Gastroesophageal sphincter (tissue), 4 donors: ENCODE measurements at regions not wholly inside any gene's neighbourhood (a gene's known extent, or its start where the extent isn't known, plus 50 kb on each side); places are given as distances from the start of the nearest gene placed in this dataset.
A peak's percentile ranks its signal among the peaks of the same experiment; 100 is the strongest.

Source experiments
- ATAC-seq: fragments of 150-250 bp; one replicate; pipeline ENCODE4 v1.9.1; 2016; ENCODE audit warnings: mild to moderate bottlenecking, moderate library complexity
- H3K27ac ChIP-seq, 4 donors: fragments of 200-600 bp; sonication (generic) in 3 of 4; 1 replicate in 3 of 4; 2 replicates in 1 of 4; pipeline ENCODE4 v1.5.1; 2016 to 2019
- H3K27me3 ChIP-seq: fragments of 200-600 bp; sonication (generic); one replicate; pipeline ENCODE4 v1.5.1; 2019
- H3K36me3 ChIP-seq, 2 donors: fragments of 200-600 bp; sonication (generic); one replicate each; pipeline ENCODE4 v1.5.1; 2019; ENCODE audit warnings: control low read depth in 1 of 2
- H3K4me1 ChIP-seq, 3 donors: fragments of 200-600 bp; sonication (generic); 1 replicate in 2 of 3; 2 replicates in 1 of 3; pipeline ENCODE4 v1.5.1; 2016 to 2019; ENCODE audit warnings: control low read depth in 2 of 3
- H3K4me3 ChIP-seq, 2 donors: fragments of 200-600 bp; sonication (generic); one replicate each; pipeline ENCODE4 v1.5.1; 2019; ENCODE audit warnings: mild to moderate bottlenecking in 1 of 2, moderate library complexity in 1 of 2
- H3K9me3 ChIP-seq, 3 donors: fragments of 200-600 bp; sonication (generic); one replicate each; pipeline ENCODE4 v1.5.1; 2017 to 2019; ENCODE audit warnings: control low read depth in 2 of 3
- EP300 ChIP-seq: sonication (generic); formaldehyde crosslinking; IDR thresholded peaks from one replicate; pipeline ENCODE4 v1.6.1; 2017; ENCODE audit warnings: antibody characterized with exemption, mild to moderate bottlenecking
- POLR2A ChIP-seq, 2 donors: fragments of 450-650 bp; IDR thresholded peaks; one replicate each; pipeline ENCODE4 v1.6.1; 2017; ENCODE audit warnings: antibody characterized with exemption in 2 of 2, mild to moderate bottlenecking in 2 of 2, moderate library complexity in 1 of 2
- POLR2AphosphoS5 ChIP-seq: sonication (generic); formaldehyde crosslinking; IDR thresholded peaks from one replicate; pipeline ENCODE4 v1.6.1; 2017; ENCODE audit warnings: antibody characterized with exemption
- WGBS, 2 donors: methylation state at CpG; one replicate each; pipeline ENCODE4 v1.1.5; 2018; ENCODE audit warnings: low coverage in 1 of 2; 5-methylcytosine and 5-hydroxymethylcytosine counted together
- TF ChIP-seq, protein P1 (sequence below), 4 experiments: fragments of 200-600 bp in 2 of 4; fragments of 450-650 bp in 2 of 4; sonication (generic) in 1 of 4; IDR thresholded peaks; one replicate each; pipeline ENCODE4 v1.5.1; 2017 to 2019; ENCODE audit warnings: antibody characterized with exemption in 4 of 4, mild to moderate bottlenecking in 2 of 4, moderate library complexity in 2 of 4

DNA sequence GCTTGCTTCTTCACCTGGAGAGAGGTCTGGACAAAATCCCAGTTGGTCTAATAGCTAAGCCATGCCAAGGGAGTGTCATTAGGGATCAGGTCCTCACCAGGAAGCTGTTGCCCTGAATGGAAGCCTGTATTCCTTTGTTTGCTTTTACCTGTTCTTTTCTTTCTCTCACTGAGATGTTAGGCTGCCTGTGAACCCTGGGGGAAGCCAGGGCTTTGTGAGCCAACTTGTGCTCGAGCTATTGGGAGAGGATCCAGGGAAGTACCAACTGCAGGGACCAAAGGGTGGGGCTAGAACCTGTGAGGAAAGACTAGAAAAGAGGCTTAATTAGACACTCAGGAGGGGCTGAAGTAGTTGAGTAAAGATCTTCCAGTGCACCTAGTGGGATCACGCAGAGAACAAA, 451.2 kb upstream of the TLE4 start:
- H3K27me3 ChIP-seq: no peaks in the 10 kb centered on the region
- WGBS, 2 donors: 28 to 100% methylated on average over 1 to 2 of the region's 2 CpGs
- H3K27ac ChIP-seq: no peak overlapping the region
- no peak for TF ChIP-seq EP300
- TF ChIP-seq POLR2A (IDR thresholded peaks at IDR 0.05): no peak
- TF ChIP-seq, protein P1, sequence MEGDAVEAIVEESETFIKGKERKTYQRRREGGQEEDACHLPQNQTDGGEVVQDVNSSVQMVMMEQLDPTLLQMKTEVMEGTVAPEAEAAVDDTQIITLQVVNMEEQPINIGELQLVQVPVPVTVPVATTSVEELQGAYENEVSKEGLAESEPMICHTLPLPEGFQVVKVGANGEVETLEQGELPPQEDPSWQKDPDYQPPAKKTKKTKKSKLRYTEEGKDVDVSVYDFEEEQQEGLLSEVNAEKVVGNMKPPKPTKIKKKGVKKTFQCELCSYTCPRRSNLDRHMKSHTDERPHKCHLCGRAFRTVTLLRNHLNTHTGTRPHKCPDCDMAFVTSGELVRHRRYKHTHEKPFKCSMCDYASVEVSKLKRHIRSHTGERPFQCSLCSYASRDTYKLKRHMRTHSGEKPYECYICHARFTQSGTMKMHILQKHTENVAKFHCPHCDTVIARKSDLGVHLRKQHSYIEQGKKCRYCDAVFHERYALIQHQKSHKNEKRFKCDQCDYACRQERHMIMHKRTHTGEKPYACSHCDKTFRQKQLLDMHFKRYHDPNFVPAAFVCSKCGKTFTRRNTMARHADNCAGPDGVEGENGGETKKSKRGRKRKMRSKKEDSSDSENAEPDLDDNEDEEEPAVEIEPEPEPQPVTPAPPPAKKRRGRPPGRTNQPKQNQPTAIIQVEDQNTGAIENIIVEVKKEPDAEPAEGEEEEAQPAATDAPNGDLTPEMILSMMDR (IDR thresholded peaks at IDR 0.05): no peak
- TF ChIP-seq POLR2AphosphoS5: no peak
- no peaks in the 10 kb centered on the region for H3K9me3 ChIP-seq
- no peak for ATAC-seq
- H3K4me1 ChIP-seq: no peaks in the 10 kb centered on the region
- no peaks in the 10 kb centered on the region for H3K36me3 ChIP-seq
- no peak overlapping the region for H3K4me3 ChIP-seq

DNA sequence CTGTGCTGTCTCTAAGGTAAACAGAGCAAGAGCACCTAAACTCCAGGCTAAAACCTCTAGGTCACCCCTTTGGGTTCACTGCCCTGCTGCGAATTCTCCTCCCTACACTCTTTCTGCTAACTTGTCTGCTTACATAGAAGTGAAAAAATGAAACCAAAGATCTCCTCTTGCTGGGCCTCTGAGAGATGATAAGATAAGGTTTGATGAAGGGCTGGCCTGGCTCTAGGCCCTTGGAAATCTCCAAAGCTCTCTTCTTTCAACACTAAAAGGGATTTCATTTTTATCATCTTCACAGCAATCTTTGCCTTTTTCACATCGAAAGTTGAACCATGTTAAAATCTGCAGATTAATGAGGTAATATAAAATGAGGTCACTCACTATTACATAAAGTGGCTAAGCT, 450.8 kb upstream of the TLE4 start:
- TF ChIP-seq POLR2AphosphoS5: no peak
- TF ChIP-seq POLR2A (IDR thresholded peaks at IDR 0.05): no peak
- no peak for TF ChIP-seq EP300
- TF ChIP-seq, protein P1 (IDR thresholded peaks at IDR 0.05): no peak

DNA sequence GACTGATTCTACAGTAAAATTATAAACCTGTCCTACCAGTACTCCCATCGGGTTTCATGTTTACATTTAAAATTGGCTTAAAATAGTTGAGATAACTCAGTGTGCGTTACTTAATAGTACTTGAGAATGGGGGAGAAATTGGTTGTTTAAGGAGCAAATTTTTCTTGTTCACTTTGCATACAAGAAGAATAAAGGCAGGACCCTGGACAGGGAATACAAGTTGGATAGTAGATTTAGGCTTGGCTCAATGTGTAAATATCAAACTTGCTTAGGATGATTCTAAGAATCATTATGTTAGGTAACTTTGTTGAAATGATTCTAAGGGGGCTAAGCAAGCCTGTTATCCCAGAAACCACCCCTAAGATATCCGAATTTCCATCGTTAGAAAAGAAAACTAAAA, 448.4 kb upstream of the TLE4 start:
- Histone ChIP-seq H3K27me3 (no peaks in the 10 kb centered on the region), H3K9me3 (no peaks in the 10 kb centered on the region), H3K36me3 (no peaks in the 10 kb centered on the region), H3K4me1 (no peaks in the 10 kb centered on the region), H3K4me3 (no peak overlapping the region), H3K27ac (no peak overlapping the region)
- WGBS, 2 donors: 69 to 80% methylated on average over 4 of the region's 4 CpGs
- ATAC-seq: no peak
- no peak for TF ChIP-seq POLR2A (IDR thresholded peaks at IDR 0.05)
- TF ChIP-seq, protein P1 (IDR thresholded peaks at IDR 0.05): no peak
- TF ChIP-seq EP300: no peak
- TF ChIP-seq POLR2AphosphoS5: no peak

More for the DNA sequence above, 450.8 kb upstream of the TLE4 start:
- no peak overlapping the region for H3K27ac ChIP-seq
- no peak for ATAC-seq
- 55 to 76% methylated on average over 2 of the region's 2 CpGs for WGBS, 2 donors
- no peaks in the 10 kb centered on the region for H3K9me3 ChIP-seq
- no peaks in the 10 kb centered on the region for H3K27me3 ChIP-seq
- H3K4me3 ChIP-seq: no peak overlapping the region
- H3K36me3 ChIP-seq: no peaks in the 10 kb centered on the region
- no peaks in the 10 kb centered on the region for H3K4me1 ChIP-seq

DNA sequence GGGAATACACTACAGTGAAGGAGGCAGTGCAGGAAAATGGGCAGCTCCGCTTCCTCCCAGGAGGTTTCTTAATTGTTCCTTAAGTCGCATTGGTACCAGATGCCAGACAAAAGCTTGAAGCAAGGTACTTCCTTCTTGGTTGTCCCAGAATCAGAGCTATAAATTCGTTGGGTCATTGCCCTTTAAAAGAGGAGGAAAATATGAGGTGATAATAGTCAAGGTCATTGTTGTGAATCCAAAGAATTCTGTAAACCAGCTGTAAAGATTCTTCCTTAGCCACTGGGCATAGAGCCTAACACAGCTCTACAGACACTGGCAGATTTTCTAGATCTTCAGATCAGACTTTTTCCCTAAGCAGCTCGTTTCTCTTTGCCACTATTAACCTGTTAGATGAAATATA, 444.1 kb upstream of the TLE4 start:
- no peaks in the 10 kb centered on the region for H3K9me3 ChIP-seq
- TF ChIP-seq EP300 (no peak), POLR2AphosphoS5 (no peak), POLR2A (IDR thresholded peaks at IDR 0.05) (no peak)
- no peaks in the 10 kb centered on the region for H3K4me1 ChIP-seq
- no peak overlapping the region for H3K27ac ChIP-seq
- H3K27me3 ChIP-seq: no peaks in the 10 kb centered on the region
- 19 to 49% methylated on average over 3 to 4 of the region's 4 CpGs for WGBS, 2 donors
- H3K36me3 ChIP-seq: no peaks in the 10 kb centered on the region
- no peak overlapping the region for H3K4me3 ChIP-seq
- no peak for ATAC-seq

DNA sequence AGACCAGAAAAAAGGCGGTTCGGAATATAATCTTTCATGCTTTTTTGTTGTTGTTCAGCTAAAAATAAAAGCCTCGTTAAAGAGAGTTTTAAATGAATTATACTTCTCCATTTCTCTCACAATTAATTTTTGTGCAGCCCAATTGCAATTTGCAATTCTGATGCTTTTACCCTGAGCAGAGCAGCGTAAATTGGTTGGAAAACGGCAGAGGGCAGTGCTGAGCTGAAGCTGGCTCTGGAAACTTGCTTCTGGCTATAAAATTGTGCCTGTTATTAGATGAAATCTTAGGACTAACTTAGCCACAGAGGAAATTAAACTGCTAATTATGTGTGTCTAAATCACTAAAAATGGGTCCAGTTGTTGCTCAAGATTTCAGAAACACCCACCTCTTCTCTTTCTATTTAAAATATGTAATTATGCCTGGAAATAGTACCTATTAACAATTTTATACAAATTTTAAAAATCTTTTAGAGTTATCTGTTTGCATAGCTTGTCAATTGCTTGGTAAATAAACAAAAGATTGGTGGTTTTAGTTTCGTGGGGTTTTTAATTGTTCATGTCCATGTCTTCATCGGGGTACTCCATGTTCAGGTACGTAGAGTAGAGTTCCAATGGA, 441.8 kb upstream of the TLE4 start:
- WGBS, 2 donors: 41 to 42% methylated on average over 8 of the region's 8 CpGs

More for the DNA sequence above, 441.8 kb upstream of the TLE4 start:
- H3K27me3 ChIP-seq: no peaks in the 10 kb centered on the region
- TF ChIP-seq POLR2A (IDR thresholded peaks at IDR 0.05): no peak
- TF ChIP-seq, protein P1 (IDR thresholded peaks at IDR 0.05): peak; percentile 51 to 81 (median 58)
- TF ChIP-seq POLR2AphosphoS5: no peak
- no peak overlapping the region for H3K4me3 ChIP-seq
- no peaks in the 10 kb centered on the region for H3K9me3 ChIP-seq
- H3K27ac ChIP-seq: no peak overlapping the region
- H3K36me3 ChIP-seq: no peaks in the 10 kb centered on the region
- no peaks in the 10 kb centered on the region for H3K4me1 ChIP-seq
- peak; percentile 53 for ATAC-seq
